Dermis microvascular lymphatic vessel endothelial cell (primary cell): ENCODE measurements at regions not wholly inside any gene's neighbourhood (a gene's known extent, or its start where the extent isn't known, plus 50 kb on each side); places are given as distances from the start of the nearest gene placed in this dataset.
"Not testable (repeated sequence)": the region's sequence is repeated elsewhere in the genome, so short reads cannot be mapped to it uniquely, and the experiment has no call there.

Experiments used
- DNase-seq, 2 donors: peaks; one replicate each; pipeline versions ENCODE4 v3.0.0 to v3.0.0-alpha.2; 2010; ENCODE audit warnings: low read depth in 2 of 2

GRCh38 chr21:9246010-9246409 is 1275.4 kb upstream of the TPTE start:
- DNase-seq = not testable (repeated sequence)

GRCh38 chr21:9246481-9247289 is 1274.7 kb upstream of the TPTE start:
- peak in 1 of 2 donors; percentile 16 for DNase-seq

- DNase-seq = not testable (repeated sequence)
Measured at GRCh38 chr21:9247290-9247613, 1274.1 kb upstream of the TPTE start.

- not testable (repeated sequence) for DNase-seq
Measured at GRCh38 chr21:9247616-9248317, 1273.6 kb upstream of the TPTE start.
